Stimulated activated CD8-positive, alpha-beta memory T cell treated with anti-CD3 and anti-CD28 coated beads, Interleukin-15, amount 100 ng/mL, for 24 hours (primary cell): ENCODE measurements at regions not wholly inside any gene's neighbourhood (a gene's known extent, or its start where the extent isn't known, plus 50 kb on each side); places are given as distances from the start of the nearest gene placed in this dataset.

Experiments
- DNase-seq: peaks from one replicate; pipeline ENCODE4 v3.0.0-alpha.2; 2020; ENCODE audit warnings: low read depth

DNA sequence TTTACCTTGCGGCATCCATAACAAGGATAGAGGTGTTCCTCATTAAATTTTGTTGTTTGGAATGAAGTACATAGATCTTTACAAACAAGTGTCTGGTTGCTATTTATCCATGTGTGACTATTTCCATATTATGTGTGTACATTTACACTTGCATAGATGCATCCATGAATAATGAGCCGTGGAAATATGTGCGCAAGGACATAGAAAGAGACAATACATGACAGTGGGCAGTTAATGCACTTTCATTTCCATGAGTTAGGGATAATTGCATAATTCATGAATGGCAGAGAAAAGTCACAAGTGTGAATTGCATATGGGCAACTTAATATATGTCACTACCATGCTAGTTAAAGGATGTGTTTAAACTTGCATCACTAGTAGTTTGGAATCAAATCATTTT lies 338.2 kb upstream of the PITX2 start:
- no peak for DNase-seq

GRCh38 chr4:110962616-110963015 lies 339.7 kb upstream of the PITX2 start:
- DNase-seq = no peak

DNA sequence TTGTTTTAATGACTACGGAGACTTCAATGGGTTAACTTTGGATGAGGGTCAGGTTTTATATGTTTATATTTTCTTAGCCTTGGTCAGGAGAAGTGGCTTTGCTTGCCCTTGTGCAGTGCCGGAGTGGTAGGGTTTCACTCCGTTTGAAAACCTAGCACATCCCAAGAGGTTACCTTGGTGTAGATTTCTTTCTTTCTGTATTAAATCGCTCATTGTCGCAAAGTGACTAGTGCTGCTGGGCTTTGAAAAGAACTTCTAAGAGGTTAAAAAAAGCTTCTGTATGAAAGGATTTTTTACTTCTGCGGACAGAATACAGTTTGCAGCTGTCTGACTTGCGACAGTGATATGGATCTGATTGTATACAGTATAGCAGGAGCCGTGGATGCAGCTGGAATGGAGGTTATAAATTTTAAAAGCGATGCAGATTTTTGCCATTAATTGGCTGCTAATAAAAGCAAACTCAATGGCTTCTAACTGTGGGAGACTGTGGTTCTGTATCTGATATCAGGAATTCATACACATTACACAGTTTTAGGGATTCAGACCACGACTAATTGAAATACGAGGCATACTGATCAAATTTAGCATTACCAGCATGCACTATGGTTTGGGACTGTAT lies 340.9 kb upstream of the PITX2 start:
- DNase-seq = no peak

GRCh38 chr4:110967936-110968335 lies 345.1 kb upstream of the PITX2 start:
- no peak for DNase-seq

DNA sequence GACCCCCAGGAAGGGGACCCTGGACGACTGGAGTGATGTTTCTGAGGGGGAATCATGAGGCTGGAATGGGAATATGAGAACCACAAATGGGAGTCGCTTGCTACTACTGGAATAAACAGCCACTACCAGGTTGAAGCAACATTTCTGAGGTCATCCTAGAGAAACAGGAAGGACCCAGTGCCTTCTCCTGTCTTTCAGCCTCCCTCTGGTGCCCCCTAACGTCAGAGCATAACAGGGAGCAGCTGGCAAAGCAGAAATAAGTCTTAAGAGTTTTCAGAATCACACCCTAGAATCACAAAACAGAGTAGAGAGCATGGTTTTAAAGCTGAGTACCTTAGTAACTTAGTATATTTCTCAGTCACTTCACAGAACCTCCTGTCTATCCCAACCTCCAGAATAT lies 347.8 kb upstream of the PITX2 start:
- no peak for DNase-seq

DNA sequence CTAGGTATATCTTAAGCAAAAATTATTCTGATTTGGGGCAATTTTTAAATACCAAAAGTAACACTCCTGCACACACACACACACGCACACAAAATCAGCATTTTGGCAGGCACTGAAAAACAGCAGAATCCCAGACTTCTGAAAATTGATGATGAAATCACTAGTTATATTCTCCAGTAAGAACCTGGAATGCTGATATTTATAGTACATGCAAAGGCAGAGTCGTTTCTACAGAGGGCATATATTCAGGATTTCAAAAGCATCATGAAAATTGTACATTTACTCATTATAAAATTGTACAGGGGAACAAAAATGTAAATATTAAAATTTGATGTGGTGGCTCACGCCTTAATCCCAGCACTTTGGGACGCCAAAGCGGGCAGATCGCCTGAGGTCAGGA lies 352.5 kb upstream of the PITX2 start:
- DNase-seq = no peak

DNA sequence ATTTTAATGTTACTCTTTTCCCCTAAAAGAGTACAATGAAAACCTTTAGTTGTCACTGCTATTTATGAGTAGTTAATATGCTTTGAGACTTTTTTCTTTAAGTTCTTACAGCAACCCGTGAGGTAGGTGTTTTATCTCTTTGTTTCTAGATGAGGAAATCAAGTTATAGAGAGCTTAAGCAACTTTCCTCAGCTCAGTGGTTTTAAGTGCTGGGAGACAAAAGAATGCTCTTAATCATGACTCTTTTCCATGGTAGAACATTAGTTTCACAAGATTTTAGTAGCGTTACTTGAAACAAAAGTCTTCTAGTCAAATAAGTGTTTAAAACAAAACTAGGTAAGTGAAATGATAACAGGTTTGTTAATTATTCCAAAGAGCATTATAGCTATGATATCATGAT lies 354.7 kb upstream of the PITX2 start:
- no peak for DNase-seq

GRCh38 chr4:110978761-110979160 lies 355.9 kb upstream of the PITX2 start:
- DNase-seq = no peak

- no peak for DNase-seq
Observed at GRCh38 chr4:110982486-110982885, 359.6 kb upstream of the PITX2 start.

DNA sequence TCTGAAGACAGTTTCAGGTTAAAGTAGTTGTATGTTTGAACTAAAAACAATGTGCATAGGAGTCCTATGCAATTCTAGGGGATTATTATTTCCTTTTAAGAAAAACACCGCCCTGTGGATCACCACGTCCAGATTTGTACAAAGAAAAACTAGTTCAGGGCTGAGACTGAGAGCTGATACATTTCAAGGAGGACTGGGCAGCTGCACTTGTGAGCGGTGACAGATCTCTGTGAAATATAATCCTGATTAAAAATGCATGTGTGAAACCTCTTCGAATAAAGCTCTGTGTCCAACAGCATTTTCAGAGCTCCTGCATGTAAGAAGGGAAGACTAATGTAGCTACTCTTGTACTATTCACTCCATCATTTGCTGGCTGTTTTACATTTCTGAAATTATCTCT lies 365.8 kb upstream of the PITX2 start:
- DNase-seq = no peak

DNA sequence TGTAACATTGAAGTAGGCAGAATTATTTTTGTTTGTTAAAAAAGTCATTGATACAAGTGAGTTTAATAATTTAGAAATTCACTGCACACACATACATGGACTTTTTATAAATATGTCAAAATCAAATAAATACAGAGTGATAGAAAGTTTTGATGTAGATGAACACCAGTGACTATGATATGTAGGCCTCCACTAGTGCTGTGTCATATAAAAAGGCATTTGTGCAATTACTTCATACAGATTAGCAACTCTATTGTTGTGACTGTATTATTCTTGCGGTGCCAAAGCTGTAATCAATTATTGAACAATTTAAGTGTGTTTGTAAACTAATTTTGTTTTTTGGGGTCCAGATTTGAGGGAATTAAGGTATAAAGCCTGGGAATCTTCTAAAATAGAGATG lies 366.2 kb upstream of the PITX2 start:
- no peak for DNase-seq

GRCh38 chr4:110994781-110995180 lies 371.9 kb upstream of the PITX2 start:
- DNase-seq = no peak

GRCh38 chr4:110998320-110998719 lies 375.4 kb upstream of the PITX2 start:
- no peak for DNase-seq

DNA sequence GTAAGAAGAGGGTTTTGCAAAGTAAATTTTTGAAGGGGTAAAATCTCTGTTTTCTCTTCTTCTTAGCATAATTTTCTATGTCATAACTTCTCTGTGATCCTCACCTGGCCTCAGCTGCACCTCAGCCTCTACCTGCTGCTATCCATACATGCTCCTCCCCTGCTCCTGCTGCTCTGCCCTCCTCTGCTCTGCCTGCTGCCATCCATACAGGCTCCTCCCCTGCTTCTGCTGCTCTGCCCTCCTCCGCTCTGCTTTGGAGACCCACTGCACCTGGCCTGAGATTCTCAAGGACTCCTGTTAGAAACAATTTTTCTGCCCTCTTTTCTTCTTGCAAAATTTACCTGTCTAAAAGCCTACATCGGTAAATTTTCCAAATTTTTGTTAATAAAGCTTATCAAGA lies 388.6 kb upstream of the PITX2 start:
- no peak for DNase-seq

- DNase-seq = no peak
Observed at GRCh38 chr4:111013846-111014245, 391.0 kb upstream of the PITX2 start.

GRCh38 chr4:111014537-111014936 lies 391.7 kb upstream of the PITX2 start:
- no peak for DNase-seq

- DNase-seq = no peak
Observed at GRCh38 chr4:111016416-111016815, 393.5 kb upstream of the PITX2 start.

GRCh38 chr4:111018216-111018615 lies 395.3 kb upstream of the PITX2 start:
- DNase-seq = no peak

GRCh38 chr4:111020476-111020875 lies 397.6 kb upstream of the PITX2 start:
- no peak for DNase-seq

DNA sequence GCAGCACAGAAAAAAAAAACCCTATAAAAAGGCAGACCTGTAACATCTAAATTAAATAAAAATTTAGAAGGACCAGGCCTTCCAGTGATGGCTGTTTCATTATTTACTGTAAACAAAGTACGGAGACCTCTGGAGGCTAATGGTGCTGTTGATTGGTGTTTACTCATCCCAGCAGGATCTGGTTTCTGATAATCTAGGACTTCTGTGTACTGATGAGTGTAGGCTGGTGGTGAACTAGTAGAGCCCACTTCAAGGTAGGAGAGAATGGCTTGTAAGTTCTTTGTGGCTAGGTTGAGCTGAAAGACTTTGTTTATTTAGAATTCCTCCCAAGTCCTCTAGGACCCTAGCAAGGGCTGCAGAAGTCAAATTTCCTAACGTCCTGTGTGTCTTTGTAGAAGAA lies 398.1 kb upstream of the PITX2 start:
- no peak for DNase-seq

GRCh38 chr4:111022758-111023157 lies 399.9 kb upstream of the PITX2 start:
- DNase-seq = no peak

DNA sequence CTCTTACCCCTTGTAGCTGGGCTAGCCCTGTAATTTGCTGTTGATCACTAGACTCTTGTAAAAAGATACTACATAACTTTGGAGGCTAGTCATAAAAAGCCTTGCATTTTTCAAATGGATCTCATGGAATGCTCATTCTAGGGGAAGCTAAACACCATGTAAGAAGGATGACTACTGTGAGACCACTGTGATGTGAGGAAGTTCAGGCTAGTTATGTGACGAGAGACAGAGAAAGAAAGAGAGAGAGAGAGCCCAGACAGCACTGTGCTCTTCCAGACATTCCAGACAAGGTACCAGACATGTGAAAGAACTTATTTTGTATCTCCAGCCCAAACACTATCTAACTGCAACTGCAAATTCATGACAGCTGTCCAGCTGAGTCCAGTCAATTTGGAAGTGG lies 404.6 kb upstream of the PITX2 start:
- DNase-seq = no peak

DNA sequence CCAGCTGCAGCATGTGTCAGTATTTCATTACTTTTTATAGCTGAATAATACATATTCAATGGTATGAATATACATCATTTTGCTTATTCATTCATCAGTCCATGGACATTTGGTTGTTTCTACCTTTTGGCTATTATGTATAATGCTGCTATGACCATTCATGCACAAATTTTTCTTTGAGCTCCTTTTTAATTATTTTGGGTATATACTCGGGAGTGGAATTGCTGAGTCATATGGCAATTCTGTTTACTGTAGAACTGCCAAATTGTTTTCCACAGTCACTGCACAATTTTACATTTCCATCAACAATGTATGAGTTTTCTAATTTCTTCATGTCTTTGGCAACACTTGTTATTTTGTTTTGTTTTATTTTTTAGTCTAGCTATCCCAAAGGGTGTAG lies 405.9 kb upstream of the PITX2 start:
- no peak for DNase-seq

- no peak for DNase-seq
Observed at GRCh38 chr4:111031001-111031579, 408.2 kb upstream of the PITX2 start.

GRCh38 chr4:111031596-111031995 lies 408.7 kb upstream of the PITX2 start:
- no peak for DNase-seq
